GM12873 (cell line): ENCODE measurements at regions not wholly inside any gene's neighbourhood (a gene's known extent, or its start where the extent isn't known, plus 50 kb on each side); places are given as distances from the start of the nearest gene placed in this dataset.

ENCODE experiments used
- CTCF ChIP-seq: IDR thresholded peaks from 2 replicates; pipeline ENCODE4 v1.5.1; 2012; ENCODE audit warnings: low read depth, mild to moderate bottlenecking, moderate library complexity, low read length, control low read depth; ENCODE audit not compliant: insufficient read depth; ENCODE audit errors: missing control alignments

- no peak for TF ChIP-seq CTCF
Measured at GRCh38 chr11:116166573-116167465, 606.0 kb downstream of the BUD13 start.

GRCh38 chr11:116164843-116165242, 607.9 kb downstream of the BUD13 start:
- no peak for TF ChIP-seq CTCF

DNA sequence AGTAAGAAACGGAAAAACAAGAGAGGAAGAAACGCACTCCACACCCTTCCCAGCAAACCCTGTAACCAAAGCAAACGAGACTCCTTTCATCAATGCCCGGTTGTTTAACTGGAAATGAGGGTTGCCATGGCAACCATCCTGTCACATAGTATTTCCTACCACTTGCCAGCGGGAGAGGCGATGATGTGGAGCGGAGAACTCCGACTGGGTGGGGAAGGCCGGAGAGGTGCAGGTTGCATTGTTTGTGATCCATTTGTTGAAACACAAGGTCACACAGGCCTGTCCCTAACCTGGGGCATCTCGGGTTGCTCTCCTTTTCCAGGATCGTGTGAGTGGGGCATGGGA, 609.9 kb downstream of the BUD13 start:
- TF ChIP-seq CTCF = no peak

- no peak for TF ChIP-seq CTCF
Measured at GRCh38 chr11:116162086-116162885, 610.5 kb downstream of the BUD13 start.

DNA sequence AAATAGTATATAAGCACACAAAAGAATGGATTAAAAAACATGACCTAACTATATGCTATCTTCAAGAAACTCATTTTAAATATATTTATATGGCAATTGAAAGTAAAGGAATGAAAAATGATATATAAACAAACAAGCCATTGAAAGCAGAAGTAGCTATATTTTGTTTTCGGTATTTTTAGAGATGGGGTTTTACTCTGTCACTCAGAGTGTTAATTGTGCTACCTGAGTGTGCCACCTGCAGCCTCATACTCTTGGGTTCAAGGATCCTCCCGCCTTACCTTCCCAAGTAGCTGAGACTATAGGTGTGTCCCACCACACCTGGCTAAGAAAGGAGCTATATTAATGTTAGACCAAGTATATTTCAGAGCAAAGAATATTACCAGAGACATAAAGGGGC, 624.1 kb downstream of the BUD13 start:
- no peak for TF ChIP-seq CTCF

GRCh38 chr11:116148056-116148455, 624.7 kb downstream of the BUD13 start:
- no peak for TF ChIP-seq CTCF

GRCh38 chr11:116145187-116145865, 627.5 kb downstream of the BUD13 start:
- peak; percentile 10 for TF ChIP-seq CTCF
